ENCODE measurements at regions not wholly inside any gene's neighbourhood (a gene's known extent, or its start where the extent isn't known, plus 50 kb on each side); places are given as distances from the start of the nearest gene placed in this dataset.
"Not testable (repeated sequence)": the region's sequence is repeated elsewhere in the genome, so short reads cannot be mapped to it uniquely, and the experiment has no call there.

GRCh38 chr12:119931402-119931801 lies 54.3 kb upstream of the CIT start:
- DNase-seq (ENCODE audit: low spot score): no peak

GRCh38 chr12:119932921-119933320 lies 55.8 kb upstream of the CIT start:
- DNase-seq (ENCODE audit: low spot score): no peak

- DNase-seq (ENCODE audit: low spot score): not testable (repeated sequence)
Measured at GRCh38 chr12:119934780-119935179, 54.3 kb upstream of the BICDL1 start.

GRCh38 chr12:119936705-119937311 lies 52.2 kb upstream of the BICDL1 start:
- no peak for DNase-seq (ENCODE audit: low spot score)

- peak; percentile 63 for DNase-seq (ENCODE audit: low spot score)
Measured at GRCh38 chr12:119938049-119938667, 50.9 kb upstream of the BICDL1 start.
